ENCODE measurements at regions not wholly inside any gene's neighbourhood (a gene's known extent, or its start where the extent isn't known, plus 50 kb on each side); places are given as distances from the start of the nearest gene placed in this dataset.

DNA sequence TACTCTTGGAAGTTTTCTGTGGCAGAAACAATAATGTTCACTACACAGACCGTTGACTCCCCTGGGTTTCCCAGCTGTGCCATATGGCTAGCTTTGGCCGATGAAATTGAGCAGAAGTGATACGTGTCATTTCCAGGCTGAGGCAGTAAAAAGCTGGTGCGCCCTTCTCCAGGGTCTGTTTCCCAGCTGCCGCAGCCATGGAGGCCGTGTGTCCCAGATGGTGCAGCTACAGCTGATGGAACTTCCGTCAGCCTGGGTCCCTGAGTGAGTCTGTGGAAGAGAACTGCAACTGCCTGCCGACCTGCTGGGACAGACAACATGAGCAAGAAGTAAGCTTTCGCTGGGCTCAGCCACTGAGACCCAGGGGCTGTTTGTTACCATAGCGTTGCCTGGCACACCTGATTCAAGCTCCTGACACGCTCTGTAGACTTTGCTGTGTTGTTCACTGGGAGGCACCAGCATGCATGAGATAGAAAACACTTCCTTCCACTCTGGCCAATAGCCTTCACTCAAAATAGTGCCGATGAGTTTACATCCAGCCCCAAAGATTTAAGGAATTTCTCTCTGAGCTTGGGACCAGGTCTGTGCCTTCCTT is 116.3 kb upstream of the SLC25A33 start:
- TF ChIP-seq, protein P1, sequence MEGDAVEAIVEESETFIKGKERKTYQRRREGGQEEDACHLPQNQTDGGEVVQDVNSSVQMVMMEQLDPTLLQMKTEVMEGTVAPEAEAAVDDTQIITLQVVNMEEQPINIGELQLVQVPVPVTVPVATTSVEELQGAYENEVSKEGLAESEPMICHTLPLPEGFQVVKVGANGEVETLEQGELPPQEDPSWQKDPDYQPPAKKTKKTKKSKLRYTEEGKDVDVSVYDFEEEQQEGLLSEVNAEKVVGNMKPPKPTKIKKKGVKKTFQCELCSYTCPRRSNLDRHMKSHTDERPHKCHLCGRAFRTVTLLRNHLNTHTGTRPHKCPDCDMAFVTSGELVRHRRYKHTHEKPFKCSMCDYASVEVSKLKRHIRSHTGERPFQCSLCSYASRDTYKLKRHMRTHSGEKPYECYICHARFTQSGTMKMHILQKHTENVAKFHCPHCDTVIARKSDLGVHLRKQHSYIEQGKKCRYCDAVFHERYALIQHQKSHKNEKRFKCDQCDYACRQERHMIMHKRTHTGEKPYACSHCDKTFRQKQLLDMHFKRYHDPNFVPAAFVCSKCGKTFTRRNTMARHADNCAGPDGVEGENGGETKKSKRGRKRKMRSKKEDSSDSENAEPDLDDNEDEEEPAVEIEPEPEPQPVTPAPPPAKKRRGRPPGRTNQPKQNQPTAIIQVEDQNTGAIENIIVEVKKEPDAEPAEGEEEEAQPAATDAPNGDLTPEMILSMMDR (conservative IDR thresholded peaks at IDR 0.05), result no peak
- no peak for TF ChIP-seq ZFX (IDR thresholded peaks at IDR 0.05)

Measured in C4-2B (cell line).